ENCODE measurements at regions not wholly inside any gene's neighbourhood (a gene's known extent, or its start where the extent isn't known, plus 50 kb on each side); places are given as distances from the start of the nearest gene placed in this dataset.

- FAIRE-seq (no peak), DNase-seq (no peak)
- Histone ChIP-seq H3K36me3 (ENCODE audit: control insufficient read depth in 2 of 3, insufficient read depth in 3 of 3, low read length in 3 of 3) (no peaks in the 10 kb centered on the region), H3K9me3 (ENCODE audit: control insufficient read depth in 2 of 3, insufficient read depth in 1 of 3, low read length in 3 of 3) (no peaks in the 10 kb centered on the region), H3K27me3 (ENCODE audit: control insufficient read depth, insufficient read depth, low read length) (no peaks in the 10 kb centered on the region), H3K4me3 (ENCODE audit: low read length in 3 of 3) (no peak overlapping the region), H3K9ac (ENCODE audit: low read length in 3 of 3) (no peak overlapping the region), H3K27ac (ENCODE audit: low read depth in 2 of 2, low read length in 2 of 2) (no peak overlapping the region), H3K4me1 (ENCODE audit: control insufficient read depth in 2 of 3, insufficient read depth in 2 of 3, low read depth in 1 of 3, low read length in 3 of 3) (no peaks in the 10 kb centered on the region)
- TF ChIP-seq CTCF (IDR thresholded peaks at IDR 0.05; ENCODE audit: borderline replicate concordance, extremely low read depth, insufficient read depth), result no peak
- intact Hi-C loops (cut with DNase I), result no loop called here
Measured at GRCh38 chr16:60432472-60432871, 1603.8 kb downstream of the CDH8 start.

- Histone ChIP-seq H3K36me3 (ENCODE audit: control insufficient read depth in 2 of 3, insufficient read depth in 3 of 3, low read length in 3 of 3) (no peaks in the 10 kb centered on the region), H3K4me3 (ENCODE audit: low read length in 3 of 3) (no peak overlapping the region), H3K9ac (ENCODE audit: low read length in 3 of 3) (no peak overlapping the region), H3K27me3 (ENCODE audit: control insufficient read depth, insufficient read depth, low read length) (no peaks in the 10 kb centered on the region), H3K9me3 (ENCODE audit: control insufficient read depth in 2 of 3, insufficient read depth in 1 of 3, low read length in 3 of 3) (no peaks in the 10 kb centered on the region), H3K27ac (ENCODE audit: low read depth in 2 of 2, low read length in 2 of 2) (no peak overlapping the region), H3K4me1 (ENCODE audit: control insufficient read depth in 2 of 3, insufficient read depth in 2 of 3, low read depth in 1 of 3, low read length in 3 of 3) (no peaks in the 10 kb centered on the region)
- no peak for TF ChIP-seq CTCF (IDR thresholded peaks at IDR 0.05; ENCODE audit: borderline replicate concordance, extremely low read depth, insufficient read depth)
- DNase-seq (no peak), FAIRE-seq (no peak)
- intact Hi-C loops (cut with DNase I), result no loop called here
Measured at GRCh38 chr16:60419859-60420258, 1616.4 kb downstream of the CDH8 start.

GRCh38 chr16:60414613-60415012, 1621.6 kb downstream of the CDH8 start:
- FAIRE-seq, result no peak
- intact Hi-C loops (cut with DNase I), result no loop called here

More at GRCh38 chr16:60414613-60415012, 1621.6 kb downstream of the CDH8 start:
- Histone ChIP-seq H3K4me3 (ENCODE audit: low read length in 3 of 3) (no peak overlapping the region), H3K27me3 (ENCODE audit: control insufficient read depth, insufficient read depth, low read length) (no peaks in the 10 kb centered on the region), H3K9me3 (ENCODE audit: control insufficient read depth in 2 of 3, insufficient read depth in 1 of 3, low read length in 3 of 3) (no peaks in the 10 kb centered on the region), H3K27ac (ENCODE audit: low read depth in 2 of 2, low read length in 2 of 2) (no peak overlapping the region), H3K9ac (ENCODE audit: low read length in 3 of 3) (no peak overlapping the region), H3K36me3 (ENCODE audit: control insufficient read depth in 2 of 3, insufficient read depth in 3 of 3, low read length in 3 of 3) (no peaks in the 10 kb centered on the region), H3K4me1 (ENCODE audit: control insufficient read depth in 2 of 3, insufficient read depth in 2 of 3, low read depth in 1 of 3, low read length in 3 of 3) (no peaks in the 10 kb centered on the region)
- no peak for DNase-seq
- no peak for TF ChIP-seq CTCF (IDR thresholded peaks at IDR 0.05; ENCODE audit: borderline replicate concordance, extremely low read depth, insufficient read depth)

All from kidney (tissue), 13 donors.